OCI-LY3 (cell line): ENCODE measurements at regions not wholly inside any gene's neighbourhood (a gene's known extent, or its start where the extent isn't known, plus 50 kb on each side); places are given as distances from the start of the nearest gene placed in this dataset.

ENCODE experiments used
- H2AFZ ChIP-seq: fragments of 200-600, 300-600 bp; shearing (Covaris generic); 2 replicates; pipeline ENCODE4 v1.6.0; 2014; ENCODE audit warnings: antibody characterized with exemption, low read depth, low read length
- H3K27ac ChIP-seq: fragments of 200-600, 300-600 bp; sonication (generic); 2 replicates; pipeline ENCODE4 v1.5.1; 2014; ENCODE audit warnings: mild to moderate bottlenecking, low read length, moderate library complexity, mixed read lengths
- H3K27me3 ChIP-seq: fragments of 200-600, 300-600 bp; sonication (generic); 2 replicates; pipeline ENCODE4 v1.6.1; 2014; ENCODE audit warnings: low read depth, low read length, mixed read lengths
- H3K36me3 ChIP-seq: fragments of 200-600, 300-600 bp; sonication (generic); replicated peaks from 2 replicates; pipeline ENCODE3; 2014; ENCODE audit warnings: low read depth, low read length, mixed read lengths
- H3K4me1 ChIP-seq: fragments of 300-600, 200-600 bp; sonication (generic); 2 replicates; pipeline ENCODE4 v1.6.1; 2014; ENCODE audit warnings: low read length, mixed read lengths
- H3K4me2 ChIP-seq: fragments of 200-600, 300-600 bp; sonication (generic); 2 replicates; pipeline ENCODE4 v1.6.1; 2014; ENCODE audit warnings: low read length, mixed read lengths
- H3K4me3 ChIP-seq: fragments of 300-600, 200-600 bp; sonication (generic); 2 replicates; pipeline ENCODE4 v1.5.1; 2014; ENCODE audit warnings: antibody characterized with exemption, mild to moderate bottlenecking, low read length, moderate library complexity
- H3K79me2 ChIP-seq: fragments of 300-600, 200-600 bp; shearing (Covaris generic); 2 replicates; pipeline ENCODE4 v1.6.1; 2014; ENCODE audit warnings: mild to moderate bottlenecking, low read length, mixed read lengths
- H3K9ac ChIP-seq: fragments of 300-600, 200-600 bp; shearing (Covaris generic); 2 replicates; pipeline ENCODE4 v1.6.0; 2014; ENCODE audit warnings: mild to moderate bottlenecking, low read length, moderate library complexity
- H3K9me3 ChIP-seq: fragments of 200-600, 300-600 bp; shearing (Covaris generic); 2 replicates; pipeline ENCODE4 v1.6.1; 2014; ENCODE audit warnings: low read length, mixed read lengths; ENCODE audit not compliant: insufficient read depth
- H4K20me1 ChIP-seq: fragments of 200-600, 300-600 bp; sonication (generic); 2 replicates; pipeline ENCODE4 v1.6.1; 2016; ENCODE audit warnings: low read length, mixed read lengths; ENCODE audit not compliant: insufficient read depth
- EZH2phosphoT487 ChIP-seq: fragments of 200-600 bp; shearing (Covaris generic); IDR thresholded peaks from 2 replicates; pipeline ENCODE4 v1.6.1; 2018; ENCODE audit warnings: antibody characterized with exemption, mixed run types, low read depth
- TF ChIP-seq, protein P1 (sequence below): fragments of 200-600, 300-600 bp; sonication (generic); IDR thresholded peaks from 2 replicates; pipeline ENCODE4 v1.5.1; 2014; ENCODE audit warnings: antibody characterized with exemption, low read length, low read depth

DNA sequence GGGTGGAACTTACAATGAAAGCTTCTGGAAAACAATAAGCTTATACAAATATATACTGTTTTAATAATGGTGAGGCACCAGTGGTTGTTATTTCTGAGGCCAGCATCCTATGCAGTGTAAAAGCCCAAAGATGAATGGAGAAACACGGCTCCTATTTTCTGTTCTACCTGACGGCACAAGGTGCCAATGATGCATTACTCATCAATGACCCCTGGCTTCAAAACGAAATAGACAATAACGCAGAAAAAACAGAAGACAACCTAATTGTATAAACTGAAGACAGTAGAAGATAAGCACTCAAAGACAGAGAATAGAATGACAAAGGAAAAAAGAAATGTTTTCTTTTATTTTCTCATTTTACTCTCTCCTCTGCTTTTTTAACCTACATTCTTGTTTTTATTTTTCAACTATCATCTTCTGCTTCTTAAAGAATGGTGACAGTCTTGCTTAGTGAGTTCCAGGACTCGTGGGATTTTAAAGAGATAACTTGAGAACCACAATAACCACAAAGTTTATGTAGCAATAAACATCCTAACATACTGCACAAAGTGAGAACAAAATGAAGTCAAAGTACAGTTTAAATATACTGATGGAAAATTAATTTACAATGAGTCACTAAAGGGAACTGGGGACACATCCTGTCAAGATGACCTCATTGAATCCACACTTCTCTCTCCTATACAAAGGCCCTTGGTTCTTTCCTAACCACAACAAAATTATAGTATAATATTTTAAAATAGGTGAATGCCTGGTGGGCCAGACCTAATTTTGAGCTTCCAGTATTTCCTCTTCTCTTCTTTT, 169.8 kb downstream of the BTC start:
- no peak overlapping the region for H3K4me2 ChIP-seq
- H3K4me3 ChIP-seq, result no peak overlapping the region
- H3K9me3 ChIP-seq, result no peaks in the 10 kb centered on the region
- H4K20me1 ChIP-seq, result no peaks in the 10 kb centered on the region
- no peak overlapping the region for H2AFZ ChIP-seq
- H3K4me1 ChIP-seq, result peaks cover 10% of the 10 kb centered on the region
- H3K79me2 ChIP-seq, result no peaks in the 10 kb centered on the region
- H3K9ac ChIP-seq, result no peak overlapping the region
- no peak for TF ChIP-seq EZH2phosphoT487
- TF ChIP-seq, protein P1, sequence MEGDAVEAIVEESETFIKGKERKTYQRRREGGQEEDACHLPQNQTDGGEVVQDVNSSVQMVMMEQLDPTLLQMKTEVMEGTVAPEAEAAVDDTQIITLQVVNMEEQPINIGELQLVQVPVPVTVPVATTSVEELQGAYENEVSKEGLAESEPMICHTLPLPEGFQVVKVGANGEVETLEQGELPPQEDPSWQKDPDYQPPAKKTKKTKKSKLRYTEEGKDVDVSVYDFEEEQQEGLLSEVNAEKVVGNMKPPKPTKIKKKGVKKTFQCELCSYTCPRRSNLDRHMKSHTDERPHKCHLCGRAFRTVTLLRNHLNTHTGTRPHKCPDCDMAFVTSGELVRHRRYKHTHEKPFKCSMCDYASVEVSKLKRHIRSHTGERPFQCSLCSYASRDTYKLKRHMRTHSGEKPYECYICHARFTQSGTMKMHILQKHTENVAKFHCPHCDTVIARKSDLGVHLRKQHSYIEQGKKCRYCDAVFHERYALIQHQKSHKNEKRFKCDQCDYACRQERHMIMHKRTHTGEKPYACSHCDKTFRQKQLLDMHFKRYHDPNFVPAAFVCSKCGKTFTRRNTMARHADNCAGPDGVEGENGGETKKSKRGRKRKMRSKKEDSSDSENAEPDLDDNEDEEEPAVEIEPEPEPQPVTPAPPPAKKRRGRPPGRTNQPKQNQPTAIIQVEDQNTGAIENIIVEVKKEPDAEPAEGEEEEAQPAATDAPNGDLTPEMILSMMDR, result no peak
- H3K27ac ChIP-seq, result no peak overlapping the region
- H3K36me3 ChIP-seq, result no peaks in the 10 kb centered on the region
- no peaks in the 10 kb centered on the region for H3K27me3 ChIP-seq

GRCh38 chr4:74625981-74626380, 168.3 kb downstream of the BTC start:
- H3K4me2 ChIP-seq, result no peak overlapping the region
- no peak overlapping the region for H3K27ac ChIP-seq
- no peaks in the 10 kb centered on the region for H3K9me3 ChIP-seq
- no peaks in the 10 kb centered on the region for H3K79me2 ChIP-seq
- no peaks in the 10 kb centered on the region for H3K36me3 ChIP-seq
- H2AFZ ChIP-seq, result no peak overlapping the region
- H3K4me3 ChIP-seq, result no peak overlapping the region
- peaks cover 10% of the 10 kb centered on the region for H3K4me1 ChIP-seq
- no peaks in the 10 kb centered on the region for H4K20me1 ChIP-seq
- H3K27me3 ChIP-seq, result no peaks in the 10 kb centered on the region
- TF ChIP-seq, protein P1, result no peak
- no peak for TF ChIP-seq EZH2phosphoT487
- H3K9ac ChIP-seq, result no peak overlapping the region

DNA sequence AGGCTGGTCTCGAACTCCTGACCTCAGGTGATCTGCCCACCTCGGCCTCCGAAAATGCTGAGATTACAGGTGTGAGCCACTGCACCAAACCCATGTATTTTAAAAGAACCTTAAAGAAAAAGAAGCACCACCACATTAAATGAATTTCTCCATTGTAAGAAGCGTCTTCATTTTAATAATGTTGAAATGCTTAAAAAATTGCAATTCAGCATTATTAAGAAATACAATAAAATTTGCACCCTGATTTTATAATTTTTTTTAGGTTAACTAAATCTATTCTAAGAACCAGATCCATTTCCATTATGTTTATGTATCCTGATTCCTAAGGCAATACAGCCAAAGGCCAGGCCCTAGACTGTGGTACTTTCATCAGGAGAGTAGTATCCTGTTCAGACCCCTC, 167.2 kb downstream of the BTC start:
- H3K9ac ChIP-seq, result no peak overlapping the region
- H3K79me2 ChIP-seq, result no peaks in the 10 kb centered on the region

DNA sequence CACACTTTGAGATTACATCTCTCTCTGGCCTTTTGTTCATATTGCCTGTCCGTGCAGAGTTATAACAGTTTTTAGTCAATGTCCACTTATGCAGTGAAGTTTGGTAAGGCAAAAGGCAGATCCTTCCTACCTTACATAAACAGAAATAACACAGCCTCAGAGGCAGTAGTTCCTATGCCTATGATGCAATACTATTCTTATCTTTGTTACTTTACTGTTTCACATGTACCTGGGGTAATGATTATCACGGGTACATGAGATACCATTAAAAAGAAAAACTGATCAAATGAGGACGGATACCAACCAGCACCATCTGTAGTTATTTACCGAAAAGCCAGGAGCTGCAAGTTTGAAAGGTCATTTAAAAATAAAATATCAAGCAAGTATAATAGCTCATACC, 166.8 kb downstream of the BTC start:
- no peaks in the 10 kb centered on the region for H3K79me2 ChIP-seq
- no peak overlapping the region for H3K4me2 ChIP-seq
- H3K9ac ChIP-seq, result no peak overlapping the region
- peaks cover 10% of the 10 kb centered on the region for H3K4me1 ChIP-seq
- no peak overlapping the region for H3K4me3 ChIP-seq
- no peak overlapping the region for H3K27ac ChIP-seq
- no peak for TF ChIP-seq EZH2phosphoT487
- TF ChIP-seq, protein P1, result no peak
- H3K36me3 ChIP-seq, result no peaks in the 10 kb centered on the region
- H2AFZ ChIP-seq, result no peak overlapping the region
- no peaks in the 10 kb centered on the region for H4K20me1 ChIP-seq
- no peaks in the 10 kb centered on the region for H3K27me3 ChIP-seq
- H3K9me3 ChIP-seq, result no peaks in the 10 kb centered on the region

More for the DNA sequence above, 167.2 kb downstream of the BTC start:
- H3K27me3 ChIP-seq, result no peaks in the 10 kb centered on the region
- TF ChIP-seq, protein P1, result no peak
- TF ChIP-seq EZH2phosphoT487, result no peak
- no peaks in the 10 kb centered on the region for H3K36me3 ChIP-seq
- no peak overlapping the region for H3K4me3 ChIP-seq
- H3K4me1 ChIP-seq, result peaks cover 10% of the 10 kb centered on the region
- no peak overlapping the region for H3K27ac ChIP-seq
- H3K4me2 ChIP-seq, result no peak overlapping the region
- H3K9me3 ChIP-seq, result no peaks in the 10 kb centered on the region
- no peak overlapping the region for H2AFZ ChIP-seq
- no peaks in the 10 kb centered on the region for H4K20me1 ChIP-seq
